ENCODE measurements at regions not wholly inside any gene's neighbourhood (a gene's known extent, or its start where the extent isn't known, plus 50 kb on each side); places are given as distances from the start of the nearest gene placed in this dataset.
"Not testable (repeated sequence)": the region's sequence is repeated elsewhere in the genome, so short reads cannot be mapped to it uniquely, and the experiment has no call there.

GRCh38 chr5:84986688-84987087 is 602.0 kb upstream of the EDIL3 start:
- Histone ChIP-seq H3K4me3 (no peak overlapping the region), H3K9me3 (ENCODE audit: low read depth) (no peaks in the 10 kb centered on the region), H3K4me1 (no peaks in the 10 kb centered on the region), H3K36me3 (no peaks in the 10 kb centered on the region), H3K4me2 (no peak overlapping the region), H3F3A (ENCODE audit: low read depth) (no peaks in the 10 kb centered on the region), H3K27ac (no peak overlapping the region), H4K20me1 (ENCODE audit: low read depth) (no peaks in the 10 kb centered on the region), H3K9ac (no peak overlapping the region), H3K79me2 (ENCODE audit: low read depth) (no peaks in the 10 kb centered on the region), H3K27me3 (no peaks in the 10 kb centered on the region), H2AFZ (replicated peaks) (no peak overlapping the region)
- Mint-ChIP-seq H3K9me3 (no peaks in the 10 kb centered on the region), H3K27me3 (ENCODE audit: insufficient read depth, low read depth) (peaks cover 5% of the 10 kb centered on the region), H3K27ac (no peak overlapping the region), H3K36me3 (no peaks in the 10 kb centered on the region), H3K4me3 (no peak overlapping the region), H3K4me1 (peaks cover 11% of the 10 kb centered on the region)
- DNase-seq (ENCODE audit: low spot score): no peak
- TF ChIP-seq EZH2phosphoT487 (IDR thresholded peaks at IDR 0.05) (no peak), EZH2 (IDR thresholded peaks at IDR 0.05) (no peak)
- TF ChIP-seq, protein P1, sequence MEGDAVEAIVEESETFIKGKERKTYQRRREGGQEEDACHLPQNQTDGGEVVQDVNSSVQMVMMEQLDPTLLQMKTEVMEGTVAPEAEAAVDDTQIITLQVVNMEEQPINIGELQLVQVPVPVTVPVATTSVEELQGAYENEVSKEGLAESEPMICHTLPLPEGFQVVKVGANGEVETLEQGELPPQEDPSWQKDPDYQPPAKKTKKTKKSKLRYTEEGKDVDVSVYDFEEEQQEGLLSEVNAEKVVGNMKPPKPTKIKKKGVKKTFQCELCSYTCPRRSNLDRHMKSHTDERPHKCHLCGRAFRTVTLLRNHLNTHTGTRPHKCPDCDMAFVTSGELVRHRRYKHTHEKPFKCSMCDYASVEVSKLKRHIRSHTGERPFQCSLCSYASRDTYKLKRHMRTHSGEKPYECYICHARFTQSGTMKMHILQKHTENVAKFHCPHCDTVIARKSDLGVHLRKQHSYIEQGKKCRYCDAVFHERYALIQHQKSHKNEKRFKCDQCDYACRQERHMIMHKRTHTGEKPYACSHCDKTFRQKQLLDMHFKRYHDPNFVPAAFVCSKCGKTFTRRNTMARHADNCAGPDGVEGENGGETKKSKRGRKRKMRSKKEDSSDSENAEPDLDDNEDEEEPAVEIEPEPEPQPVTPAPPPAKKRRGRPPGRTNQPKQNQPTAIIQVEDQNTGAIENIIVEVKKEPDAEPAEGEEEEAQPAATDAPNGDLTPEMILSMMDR (IDR thresholded peaks at IDR 0.05): no peak

- Histone ChIP-seq H3K79me2 (ENCODE audit: low read depth) (no peaks in the 10 kb centered on the region), H2AFZ (replicated peaks) (no peak overlapping the region), H3K27me3 (no peaks in the 10 kb centered on the region), H3K4me3 (no peak overlapping the region), H3K4me2 (no peak overlapping the region), H3K27ac (no peak overlapping the region), H3K9ac (no peak overlapping the region), H4K20me1 (ENCODE audit: low read depth) (no peaks in the 10 kb centered on the region), H3K36me3 (no peaks in the 10 kb centered on the region), H3K9me3 (ENCODE audit: low read depth) (no peaks in the 10 kb centered on the region), H3F3A (ENCODE audit: low read depth) (no peaks in the 10 kb centered on the region), H3K4me1 (no peaks in the 10 kb centered on the region)
- DNase-seq (ENCODE audit: low spot score): no peak
- Mint-ChIP-seq H3K27me3 (ENCODE audit: insufficient read depth, low read depth) (no peaks in the 10 kb centered on the region), H3K4me1 (no peaks in the 10 kb centered on the region), H3K9me3 (no peaks in the 10 kb centered on the region), H3K4me3 (no peak overlapping the region), H3K36me3 (no peaks in the 10 kb centered on the region), H3K27ac (no peak overlapping the region)
- TF ChIP-seq EZH2 (IDR thresholded peaks at IDR 0.05): no peak
- TF ChIP-seq EZH2phosphoT487 (IDR thresholded peaks at IDR 0.05): no peak
- TF ChIP-seq, protein P1 (IDR thresholded peaks at IDR 0.05): no peak
Measured at GRCh38 chr5:85000671-85001070, 616.0 kb upstream of the EDIL3 start.

- not testable (repeated sequence) for H3K4me1 ChIP-seq; H3K9ac ChIP-seq; H3K27me3 ChIP-seq; DNase-seq (ENCODE audit: low spot score); H3K27ac ChIP-seq; H3K9me3 Mint-ChIP-seq; H3F3A ChIP-seq (ENCODE audit: low read depth); H2AFZ ChIP-seq (replicated peaks); H3K79me2 ChIP-seq (ENCODE audit: low read depth); H3K27me3 Mint-ChIP-seq (ENCODE audit: insufficient read depth, low read depth); H4K20me1 ChIP-seq (ENCODE audit: low read depth); H3K27ac Mint-ChIP-seq; H3K4me2 ChIP-seq; H3K4me3 Mint-ChIP-seq; H3K36me3 ChIP-seq; H3K9me3 ChIP-seq (ENCODE audit: low read depth); H3K36me3 Mint-ChIP-seq; H3K4me3 ChIP-seq; H3K4me1 Mint-ChIP-seq
Measured at GRCh38 chr5:85002026-85002425, 617.3 kb upstream of the EDIL3 start.

DNA sequence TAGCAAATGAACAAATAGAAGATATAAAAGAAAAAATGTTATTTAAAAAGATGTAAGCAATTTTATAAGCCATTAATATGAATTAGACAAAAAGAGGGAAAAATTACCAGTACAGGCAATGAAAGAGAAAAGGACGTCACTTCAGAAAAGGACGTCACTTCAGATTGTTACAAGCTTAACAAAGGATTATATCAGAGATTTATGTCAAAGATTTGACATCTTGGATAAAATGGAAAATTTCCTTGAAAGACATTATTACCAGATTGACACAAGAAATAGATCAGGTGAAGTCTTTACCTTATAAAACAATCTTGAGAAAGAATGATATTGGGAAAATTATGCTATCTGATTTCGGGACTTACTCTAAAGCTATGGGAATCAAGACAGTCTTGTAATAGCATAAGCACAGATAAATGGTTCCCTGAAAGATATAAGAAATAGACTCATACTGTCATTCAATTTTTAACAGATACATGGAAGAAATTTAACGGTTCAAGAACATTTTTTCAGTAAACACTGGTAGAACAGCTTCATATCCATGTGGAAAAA is 625.4 kb upstream of the EDIL3 start:
- Mint-ChIP-seq H3K36me3 (no peaks in the 10 kb centered on the region), H3K9me3 (no peaks in the 10 kb centered on the region), H3K27me3 (ENCODE audit: insufficient read depth, low read depth) (no peaks in the 10 kb centered on the region), H3K27ac (no peak overlapping the region), H3K4me1 (no peaks in the 10 kb centered on the region), H3K4me3 (no peak overlapping the region)
- no peak overlapping the region for H3K4me2 ChIP-seq
- H3K27ac ChIP-seq: no peak overlapping the region
- DNase-seq (ENCODE audit: low spot score): no peak
- no peak overlapping the region for H2AFZ ChIP-seq (replicated peaks)
- H3K36me3 ChIP-seq: no peaks in the 10 kb centered on the region
- H3K27me3 ChIP-seq: no peaks in the 10 kb centered on the region
- H3K9me3 ChIP-seq (ENCODE audit: low read depth): no peaks in the 10 kb centered on the region
- no peak overlapping the region for H3K4me3 ChIP-seq
- no peak for TF ChIP-seq EZH2 (IDR thresholded peaks at IDR 0.05)
- TF ChIP-seq, protein P1 (IDR thresholded peaks at IDR 0.05): no peak
- no peak for TF ChIP-seq EZH2phosphoT487 (IDR thresholded peaks at IDR 0.05)
- no peaks in the 10 kb centered on the region for H3K79me2 ChIP-seq (ENCODE audit: low read depth)
- no peaks in the 10 kb centered on the region for H4K20me1 ChIP-seq (ENCODE audit: low read depth)
- H3K9ac ChIP-seq: no peak overlapping the region
- H3F3A ChIP-seq (ENCODE audit: low read depth): no peaks in the 10 kb centered on the region
- H3K4me1 ChIP-seq: no peaks in the 10 kb centered on the region

Measured in neural progenitor cell (in vitro differentiated cells).